Adrenal gland (tissue), 9 donors: ENCODE measurements at regions not wholly inside any gene's neighbourhood (a gene's known extent, or its start where the extent isn't known, plus 50 kb on each side); places are given as distances from the start of the nearest gene placed in this dataset.

ENCODE experiments used
- DNase-seq, 7 donors: peaks; one replicate each; pipeline ENCODE4 v3.0.0-alpha.2; 2019 to 2020
- H3K27ac ChIP-seq, 5 donors: fragments of 200-600 bp; sonication (generic) in 4 of 5; 1 replicate in 3 of 5; 2 replicates in 2 of 5; pipeline versions ENCODE4 v1.5.1 to v1.8.0; 2016 to 2020; ENCODE audit warnings: mild to moderate bottlenecking in 1 of 5
- H3K27me3 ChIP-seq: fragments of 200-600 bp; 2 replicates; pipeline ENCODE4 v1.8.0; 2021
- H3K36me3 ChIP-seq, 2 donors: fragments of 200-600 bp; replicated peaks in 1 of 2; 1 replicate in 1 of 2; 2 replicates in 1 of 2; pipeline versions ENCODE4 v1.5.1 to v1.8.0; 2018 to 2022
- H3K4me1 ChIP-seq, 2 donors: fragments of 200-600 bp; replicated peaks in 1 of 2; 1 replicate in 1 of 2; 2 replicates in 1 of 2; pipeline versions ENCODE4 v1.5.1 to v1.8.0; 2018 to 2021
- H3K4me3 ChIP-seq, 4 donors: fragments of 200-600 bp; sonication (generic) in 3 of 4; one replicate each; pipeline ENCODE4 v1.5.1; 2016 to 2018
- H3K9me3 ChIP-seq, 3 donors: fragments of 200-600 bp; sonication (generic) in 1 of 3; replicated peaks in 1 of 3; 1 replicate in 2 of 3; 2 replicates in 1 of 3; pipeline versions ENCODE4 v1.5.1 to v1.8.0; 2016 to 2021
- POLR2A ChIP-seq, 2 donors: fragments of 450-650 bp; IDR thresholded peaks; one replicate each; pipeline ENCODE4 v1.6.1; 2017; ENCODE audit warnings: antibody characterized with exemption in 2 of 2, mild to moderate bottlenecking in 2 of 2, moderate library complexity in 1 of 2
- WGBS, 4 donors: extraction: QIAGEN DNeasy Blood & Tissue Kit in 2 of 4; methylation state at CpG; one replicate each; pipeline versions ENCODE4 v1.1.5 to v1.1.7; 2013 to 2017; 5-methylcytosine and 5-hydroxymethylcytosine counted together
- intact Hi-C, 2 donors: fragments of 100-400 bp; cut with DNase I; formaldehyde crosslinking; loops; one replicate each; pipeline versions ENCODE4 v1.14.1 to v1.15.0; 2022 to 2023
- TF ChIP-seq, protein P1 (sequence below), 6 experiments: fragments of 450-650 bp in 4 of 6; fragments of 200-600 bp in 2 of 6; sonication (generic) in 1 of 6; IDR thresholded peaks; 1 replicate in 5 of 6; 2 replicates in 1 of 6; pipeline versions ENCODE4 v1.5.1 to v1.8.0; 2016 to 2021; ENCODE audit warnings: antibody characterized with exemption in 6 of 6, mild to moderate bottlenecking in 2 of 6, moderate library complexity in 1 of 6
- donor health status: healthy with polysubstance abuse.
- donor health status: Bipolar disorder and iron deficiency.
- donor health status: DM: yes; HTN: yes; CAD: no.
- donor health status: DM: no; HTN: no; CAD: no.
- donor health status: DM: no; HTN: no; CAD: no.

DNA sequence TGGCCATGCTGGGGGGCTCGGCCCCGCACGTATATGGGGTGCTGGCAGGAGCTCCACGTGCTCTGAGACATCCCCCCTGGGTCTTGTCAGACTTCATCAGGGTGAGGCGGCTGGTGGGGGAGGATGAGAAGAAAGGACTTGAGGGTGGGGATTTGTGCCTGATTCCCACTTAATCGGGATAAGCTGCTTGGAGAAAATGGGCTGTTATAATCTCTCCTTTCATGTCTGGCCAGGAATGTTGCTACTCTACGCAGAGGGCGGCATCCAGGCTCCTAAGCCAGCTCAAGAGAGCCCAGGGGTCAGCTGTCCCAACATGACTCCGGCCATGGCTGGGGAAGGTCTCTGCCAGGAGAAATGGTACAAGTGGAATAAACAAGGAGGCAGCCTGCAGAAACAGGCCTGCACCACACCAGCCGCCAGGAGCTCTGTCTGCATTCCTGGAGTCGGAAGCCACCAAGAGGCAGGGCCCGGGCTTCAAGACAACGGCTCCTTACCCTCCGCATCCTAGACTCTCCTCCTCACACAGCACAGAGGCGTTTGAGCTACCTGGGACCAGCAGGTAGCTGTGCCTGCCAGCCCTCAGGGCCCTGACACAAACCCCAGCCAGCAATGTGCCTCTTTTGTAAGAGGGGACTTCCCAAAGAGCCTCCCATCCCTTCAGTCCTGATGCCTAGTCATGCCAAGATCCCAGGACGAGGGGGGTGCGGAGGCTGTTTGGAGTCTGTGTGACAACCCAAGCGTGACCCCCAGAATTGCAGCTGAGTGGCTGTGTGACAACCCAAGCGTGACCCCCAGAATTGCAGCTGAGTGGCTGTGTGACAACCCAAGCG lies 195.8 kb upstream of the DIO3 start:
- intact Hi-C loops, result no loop called here

DNA sequence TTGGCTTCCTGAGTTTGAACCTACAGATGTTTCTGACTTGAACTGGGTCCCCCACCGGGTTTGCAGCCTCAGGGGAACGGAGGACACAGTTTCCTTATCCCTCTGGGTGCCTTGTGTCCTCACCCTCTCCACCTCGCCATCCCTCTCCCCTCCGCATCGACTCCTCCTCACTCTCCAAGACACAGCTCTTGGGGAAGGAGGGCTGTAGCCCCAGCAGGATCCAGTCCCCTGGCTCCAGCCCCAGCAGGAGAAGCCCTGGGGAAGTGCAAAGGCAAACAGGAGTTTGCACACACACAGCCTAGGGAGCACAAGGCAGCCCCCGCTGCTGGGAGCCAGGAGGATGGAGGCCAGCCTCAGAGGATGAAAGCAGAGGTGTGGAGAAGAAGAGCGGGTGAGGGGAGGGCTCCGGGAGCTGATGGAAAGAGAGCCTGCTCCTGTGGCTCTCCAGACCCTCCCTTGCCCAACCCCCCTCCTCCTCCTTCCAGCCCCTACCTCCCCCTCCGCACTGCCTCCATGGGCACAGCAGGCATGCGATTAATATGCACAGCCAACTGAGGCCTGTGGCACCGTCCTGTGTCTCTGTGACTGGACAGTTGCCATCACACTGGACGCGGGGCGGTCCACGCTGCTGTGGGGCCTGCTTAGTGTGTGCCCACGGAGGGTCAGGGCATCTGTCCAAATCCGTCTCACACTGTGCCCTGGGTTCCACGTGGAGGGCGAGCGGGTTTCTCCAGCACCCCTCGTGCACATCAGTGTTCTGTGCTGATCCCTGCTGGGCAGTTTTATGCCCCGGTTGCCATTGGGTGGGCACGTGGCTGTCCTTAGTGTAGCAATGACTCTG lies 193.7 kb upstream of the DIO3 start:
- Histone ChIP-seq H3K4me3 (no peak overlapping the region), H3K27me3 (peaks cover 4% of the 10 kb centered on the region), H3K4me1 (peaks cover 0 to 6% of the 10 kb centered on the region in 2 donors), H3K27ac (no peak overlapping the region), H3K9me3 (no peaks in the 10 kb centered on the region), H3K36me3 (no peaks in the 10 kb centered on the region)
- WGBS, 4 donors, result 64 to 84% (median 73%) methylated on average over 8 to 23 of the region's 23 CpGs
- TF ChIP-seq, protein P1, sequence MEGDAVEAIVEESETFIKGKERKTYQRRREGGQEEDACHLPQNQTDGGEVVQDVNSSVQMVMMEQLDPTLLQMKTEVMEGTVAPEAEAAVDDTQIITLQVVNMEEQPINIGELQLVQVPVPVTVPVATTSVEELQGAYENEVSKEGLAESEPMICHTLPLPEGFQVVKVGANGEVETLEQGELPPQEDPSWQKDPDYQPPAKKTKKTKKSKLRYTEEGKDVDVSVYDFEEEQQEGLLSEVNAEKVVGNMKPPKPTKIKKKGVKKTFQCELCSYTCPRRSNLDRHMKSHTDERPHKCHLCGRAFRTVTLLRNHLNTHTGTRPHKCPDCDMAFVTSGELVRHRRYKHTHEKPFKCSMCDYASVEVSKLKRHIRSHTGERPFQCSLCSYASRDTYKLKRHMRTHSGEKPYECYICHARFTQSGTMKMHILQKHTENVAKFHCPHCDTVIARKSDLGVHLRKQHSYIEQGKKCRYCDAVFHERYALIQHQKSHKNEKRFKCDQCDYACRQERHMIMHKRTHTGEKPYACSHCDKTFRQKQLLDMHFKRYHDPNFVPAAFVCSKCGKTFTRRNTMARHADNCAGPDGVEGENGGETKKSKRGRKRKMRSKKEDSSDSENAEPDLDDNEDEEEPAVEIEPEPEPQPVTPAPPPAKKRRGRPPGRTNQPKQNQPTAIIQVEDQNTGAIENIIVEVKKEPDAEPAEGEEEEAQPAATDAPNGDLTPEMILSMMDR (IDR thresholded peaks at IDR 0.05), result no peak
- TF ChIP-seq POLR2A (IDR thresholded peaks at IDR 0.05), result no peak
- peak in 1 of 7 donors; percentile 44 for DNase-seq
- intact Hi-C loops, result no loop called here

More for the DNA sequence above, 195.8 kb upstream of the DIO3 start:
- no peak overlapping the region for H3K4me3 ChIP-seq
- peaks cover 4% of the 10 kb centered on the region for H3K27me3 ChIP-seq
- peaks cover 0 to 6% of the 10 kb centered on the region in 2 donors for H3K4me1 ChIP-seq
- no peaks in the 10 kb centered on the region for H3K36me3 ChIP-seq
- DNase-seq, result peak in 2 of 7 donors; percentile 30 to 44
- H3K27ac ChIP-seq, result peak overlapping the region in 3 of 5 donors; percentile 43 to 89 (median 63)
- TF ChIP-seq, protein P1 (IDR thresholded peaks at IDR 0.05), result no peak
- no peak for TF ChIP-seq POLR2A (IDR thresholded peaks at IDR 0.05)
- 67 to 82% (median 76%) methylated on average over 5 to 20 of the region's 20 CpGs for WGBS, 4 donors
- H3K9me3 ChIP-seq, result no peaks in the 10 kb centered on the region

DNA sequence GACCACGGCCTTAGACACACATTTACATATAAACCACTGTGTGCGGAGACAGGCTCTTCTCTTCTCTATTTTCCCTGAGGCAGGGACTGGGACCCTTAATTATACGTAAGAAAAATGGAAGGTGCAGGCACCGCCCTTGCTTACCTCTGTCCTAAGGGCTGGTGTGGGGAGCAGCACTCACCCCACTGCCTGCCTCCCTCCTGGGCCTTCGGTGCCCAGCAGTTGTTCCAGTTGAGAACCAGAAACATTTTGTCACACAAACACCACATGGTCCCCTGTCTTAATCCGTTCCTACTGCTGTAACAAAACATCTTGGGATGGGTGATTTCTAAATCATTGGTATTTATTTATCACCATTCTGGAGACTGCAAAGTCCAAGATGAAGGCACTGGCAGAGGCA lies 192.7 kb upstream of the DIO3 start:
- DNase-seq, result no peak
- 88 to 93% (median 91%) methylated on average over 5 to 6 of the region's 6 CpGs for WGBS, 4 donors
- peak overlapping the region in 1 of 5 donors; percentile 40 for H3K27ac ChIP-seq

More for the DNA sequence above, 192.7 kb upstream of the DIO3 start:
- Histone ChIP-seq H3K36me3 (no peaks in the 10 kb centered on the region), H3K4me1 (peaks cover 0 to 6% of the 10 kb centered on the region in 2 donors), H3K4me3 (no peak overlapping the region), H3K9me3 (no peaks in the 10 kb centered on the region), H3K27me3 (peaks cover 4% of the 10 kb centered on the region)
- TF ChIP-seq POLR2A (IDR thresholded peaks at IDR 0.05), result no peak
- TF ChIP-seq, protein P1 (IDR thresholded peaks at IDR 0.05), result no peak
- intact Hi-C loops, result no loop called here
